Activated CD4-positive, alpha-beta T cell treated with anti-CD3 and anti-CD28 coated beads for 24 hours (primary cell): ENCODE measurements at regions not wholly inside any gene's neighbourhood (a gene's known extent, or its start where the extent isn't known, plus 50 kb on each side); places are given as distances from the start of the nearest gene placed in this dataset.
"Not testable (repeated sequence)": the region's sequence is repeated elsewhere in the genome, so short reads cannot be mapped to it uniquely, and the experiment has no call there.

ENCODE experiments used
- DNase-seq, 2 donors: peaks; one replicate each; pipeline ENCODE4 v3.0.0-alpha.2; 2020; ENCODE audit warnings: low read depth in 2 of 2

GRCh38 chr6:137399881-137400443, 94.2 kb downstream of the OLIG3 start:
- no peak for DNase-seq

GRCh38 chr6:137395316-137395715, 98.9 kb downstream of the OLIG3 start:
- no peak for DNase-seq

- no peak for DNase-seq
These were observed 103.0 kb downstream of the OLIG3 start for GRCh38 chr6:137391061-137391814.

GRCh38 chr6:137390334-137390733, 103.9 kb downstream of the OLIG3 start:
- DNase-seq = no peak

- DNase-seq = peak; percentile 37 to 66
These were observed 105.0 kb downstream of the OLIG3 start for GRCh38 chr6:137389150-137389704.

- no peak for DNase-seq
These were observed 107.0 kb downstream of the OLIG3 start for GRCh38 chr6:137387096-137387764.

- not testable (repeated sequence) for DNase-seq
These were observed 110.9 kb downstream of the OLIG3 start for GRCh38 chr6:137383287-137383686.

- DNase-seq = no peak
These were observed 116.2 kb downstream of the OLIG3 start for GRCh38 chr6:137378090-137378369.

GRCh38 chr6:137373296-137373695, 120.9 kb downstream of the OLIG3 start:
- no peak for DNase-seq

- DNase-seq = no peak
These were observed 121.7 kb downstream of the OLIG3 start for GRCh38 chr6:137372532-137372931.

- no peak for DNase-seq
These were observed 122.6 kb downstream of the OLIG3 start for GRCh38 chr6:137371634-137372016.

GRCh38 chr6:137370871-137371633, 123.1 kb downstream of the OLIG3 start:
- DNase-seq = no peak

- DNase-seq = no peak
These were observed 125.1 kb downstream of the OLIG3 start for GRCh38 chr6:137369136-137369535.

- DNase-seq = no peak
These were observed 128.3 kb downstream of the OLIG3 start for GRCh38 chr6:137365707-137366437.

GRCh38 chr6:137363805-137364138, 130.4 kb downstream of the OLIG3 start:
- DNase-seq = no peak

GRCh38 chr6:137362878-137363804, 131.1 kb downstream of the OLIG3 start:
- no peak for DNase-seq

GRCh38 chr6:137361701-137362100, 132.5 kb downstream of the OLIG3 start:
- DNase-seq = no peak

- no peak for DNase-seq
These were observed 135.9 kb downstream of the OLIG3 start for GRCh38 chr6:137358273-137358672.

GRCh38 chr6:137357948-137358266, 136.3 kb downstream of the OLIG3 start:
- no peak for DNase-seq

- DNase-seq = no peak
These were observed 136.8 kb downstream of the OLIG3 start for GRCh38 chr6:137357263-137357947.
